HG02884 (cell line): ENCODE measurements at regions not wholly inside any gene's neighbourhood (a gene's known extent, or its start where the extent isn't known, plus 50 kb on each side); places are given as distances from the start of the nearest gene placed in this dataset.

Source experiments
- ATAC-seq: cut with Tn5 transposase; IDR thresholded peaks from one replicate; pipeline ENCODE4 v1.9.1; 2021; ENCODE audit warnings: mild to moderate bottlenecking, moderate library complexity; ENCODE audit not compliant: unreplicated experiment

DNA sequence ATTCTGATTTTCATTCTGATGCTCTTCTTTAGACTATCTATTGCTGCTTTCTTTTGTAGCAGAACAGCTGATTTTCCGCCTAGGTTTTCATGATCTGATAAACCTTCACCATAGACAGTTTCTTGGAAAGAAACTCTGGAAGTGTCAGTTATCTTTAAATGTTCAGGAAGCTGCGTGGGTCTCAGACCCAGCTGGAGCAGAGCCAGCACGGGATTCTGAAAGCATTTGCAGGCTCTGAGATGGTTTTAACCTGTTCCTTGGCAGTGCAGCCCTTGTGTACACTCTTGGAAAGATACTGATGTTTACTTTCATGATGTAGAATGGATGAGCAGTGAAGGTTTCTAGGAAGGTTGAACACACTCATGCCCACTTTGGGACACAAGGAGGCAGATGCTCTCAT lies 178.0 kb upstream of the DMRT1 start:
- ATAC-seq: no peak

DNA sequence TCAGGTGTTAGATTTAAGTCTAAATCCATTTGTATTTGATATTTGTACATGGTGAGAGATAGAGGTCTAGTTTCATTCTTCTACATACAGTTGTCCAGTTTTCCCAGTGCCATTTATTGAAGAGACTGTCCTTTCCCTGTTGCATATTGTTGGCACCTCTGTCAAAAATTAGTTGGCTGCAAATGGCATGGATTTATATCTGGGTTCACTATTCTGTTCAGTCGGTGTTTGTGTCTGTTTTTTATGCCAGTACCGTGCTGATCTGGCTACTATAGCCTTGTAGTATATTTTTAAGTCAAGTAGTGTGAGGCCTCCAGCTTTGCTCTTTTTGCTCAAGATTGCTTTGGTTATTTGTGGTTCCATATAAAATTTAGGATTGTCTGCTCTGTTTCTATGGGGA lies 176.2 kb upstream of the DMRT1 start:
- no peak for ATAC-seq

DNA sequence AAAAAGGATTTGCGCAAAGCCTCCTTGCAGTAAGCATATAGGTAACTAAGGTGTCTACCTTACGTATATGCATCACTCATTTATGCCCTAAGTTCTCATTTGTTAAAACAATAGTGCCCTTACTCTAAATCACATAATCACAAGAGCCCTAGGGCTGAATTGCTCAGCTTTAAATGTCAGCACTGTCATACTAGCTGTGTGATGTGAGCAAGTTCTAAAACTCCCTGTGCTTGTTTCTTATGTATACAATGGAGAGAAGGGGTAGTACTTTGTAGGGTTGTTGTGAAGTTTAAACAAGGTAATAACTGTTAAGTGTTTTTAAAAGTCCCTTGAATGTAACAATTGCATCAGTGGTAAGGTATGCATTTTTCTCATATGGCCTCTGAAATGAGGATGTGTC lies 169.5 kb upstream of the DMRT1 start:
- ATAC-seq: no peak

DNA sequence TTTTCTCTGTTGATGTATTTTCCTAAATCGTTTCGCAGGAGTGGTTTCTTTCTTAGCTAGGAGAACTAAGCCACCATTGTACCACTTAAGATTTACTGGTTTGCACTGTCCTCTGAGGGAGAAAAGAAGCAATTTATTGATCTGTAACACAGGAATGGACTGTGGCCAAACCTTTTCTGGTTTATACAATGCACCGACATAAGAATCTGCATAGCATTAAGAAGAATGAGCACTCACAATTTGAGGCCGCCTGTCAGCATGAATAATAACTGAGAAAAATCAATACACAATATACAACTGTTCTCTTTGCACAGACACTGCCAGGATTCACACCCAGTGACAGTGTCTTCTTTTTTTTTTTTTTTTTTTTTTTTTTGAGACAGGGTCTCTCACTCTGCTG lies 168.6 kb upstream of the DMRT1 start:
- no peak for ATAC-seq

DNA sequence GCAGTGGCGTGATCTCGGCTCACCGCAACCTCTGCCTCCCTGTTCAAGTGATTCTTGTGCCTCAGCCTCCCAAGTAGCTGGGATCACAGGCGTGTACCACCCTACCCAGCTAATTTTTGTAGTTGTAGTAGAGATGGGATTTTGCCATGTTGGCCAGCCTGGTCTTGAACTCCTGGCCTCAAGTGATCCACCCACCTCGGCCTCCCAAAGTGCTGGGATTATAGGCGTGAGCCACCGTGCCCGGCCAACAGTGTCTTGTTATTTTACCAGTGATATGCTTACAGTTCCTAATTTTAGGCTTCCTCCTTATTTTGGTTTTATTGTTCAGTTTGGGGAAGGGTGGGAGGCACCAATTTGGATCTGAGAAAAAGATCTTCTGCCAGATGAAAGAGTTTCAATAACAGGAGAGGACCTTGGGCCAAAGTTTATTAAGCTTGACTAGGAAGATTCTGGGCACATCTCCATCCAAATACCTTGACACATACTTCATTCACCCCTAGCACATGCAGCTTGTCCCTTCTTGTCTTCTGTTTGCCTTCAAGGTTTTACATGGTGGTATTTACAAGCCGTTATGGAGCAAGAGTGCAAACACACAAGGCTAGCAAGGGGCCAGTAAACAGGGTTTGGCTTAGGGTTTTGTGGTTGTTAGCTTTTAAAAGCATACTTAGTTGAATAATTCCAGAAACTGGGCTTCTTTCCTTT lies 168.1 kb upstream of the DMRT1 start:
- no peak for ATAC-seq

DNA sequence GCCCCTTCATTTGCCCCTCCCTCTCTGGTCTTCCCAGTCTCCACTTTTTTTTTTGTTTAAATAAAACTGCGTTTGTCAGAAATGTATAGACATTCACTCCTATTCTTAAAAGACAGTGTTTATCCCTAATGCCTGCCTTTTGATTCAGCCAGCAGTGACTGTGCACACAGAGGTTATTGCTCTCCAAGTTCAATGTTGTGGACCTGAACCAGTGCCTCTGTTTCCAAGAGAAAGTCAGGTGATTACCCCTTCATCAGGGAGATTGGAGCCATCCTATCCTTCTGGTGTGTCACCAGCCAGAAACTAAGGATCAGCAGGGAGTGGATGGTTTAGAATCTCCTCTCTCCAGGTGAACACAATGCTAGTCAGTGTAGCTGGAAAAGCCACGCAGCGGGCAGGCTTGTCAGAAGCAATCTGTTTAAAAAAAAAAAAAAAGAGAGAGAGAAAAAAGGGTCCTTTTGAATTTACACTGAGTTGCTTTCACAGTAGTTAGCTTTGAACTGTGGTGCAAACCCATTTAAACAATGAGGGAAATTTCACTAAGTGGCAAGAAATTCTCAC lies 167.5 kb upstream of the DMRT1 start:
- ATAC-seq: no peak

DNA sequence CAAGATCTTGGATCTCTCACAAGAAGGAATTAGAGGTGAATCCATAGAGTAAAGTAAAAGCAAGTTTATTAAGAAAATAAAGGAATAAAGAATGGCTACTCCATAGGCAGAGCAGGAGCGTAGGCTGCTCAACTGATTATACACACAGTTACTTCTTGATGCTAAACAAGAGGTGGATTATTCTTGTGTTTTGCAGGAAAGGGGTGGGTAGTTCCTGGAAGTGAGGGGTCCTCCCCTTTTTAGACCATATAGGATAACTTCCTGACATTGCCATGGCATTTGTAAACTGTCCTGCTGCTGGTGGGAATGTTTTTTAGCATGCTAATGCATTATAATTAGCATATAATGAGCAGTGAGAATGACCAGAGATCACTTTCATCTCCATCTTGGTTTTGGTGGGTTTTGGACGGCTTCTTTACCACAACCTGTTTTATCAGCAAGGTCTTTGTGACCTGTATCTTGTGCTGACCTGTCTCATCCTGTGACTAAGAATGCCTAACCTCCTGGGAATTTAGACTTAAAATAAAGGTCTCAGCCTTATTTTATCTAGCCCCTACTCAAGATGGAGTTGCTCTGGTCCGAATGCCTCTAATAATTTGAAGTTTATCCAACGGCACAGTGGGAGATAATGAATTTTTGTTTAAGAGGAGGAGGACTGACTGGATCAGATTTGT lies 165.7 kb upstream of the DMRT1 start:
- ATAC-seq: no peak

DNA sequence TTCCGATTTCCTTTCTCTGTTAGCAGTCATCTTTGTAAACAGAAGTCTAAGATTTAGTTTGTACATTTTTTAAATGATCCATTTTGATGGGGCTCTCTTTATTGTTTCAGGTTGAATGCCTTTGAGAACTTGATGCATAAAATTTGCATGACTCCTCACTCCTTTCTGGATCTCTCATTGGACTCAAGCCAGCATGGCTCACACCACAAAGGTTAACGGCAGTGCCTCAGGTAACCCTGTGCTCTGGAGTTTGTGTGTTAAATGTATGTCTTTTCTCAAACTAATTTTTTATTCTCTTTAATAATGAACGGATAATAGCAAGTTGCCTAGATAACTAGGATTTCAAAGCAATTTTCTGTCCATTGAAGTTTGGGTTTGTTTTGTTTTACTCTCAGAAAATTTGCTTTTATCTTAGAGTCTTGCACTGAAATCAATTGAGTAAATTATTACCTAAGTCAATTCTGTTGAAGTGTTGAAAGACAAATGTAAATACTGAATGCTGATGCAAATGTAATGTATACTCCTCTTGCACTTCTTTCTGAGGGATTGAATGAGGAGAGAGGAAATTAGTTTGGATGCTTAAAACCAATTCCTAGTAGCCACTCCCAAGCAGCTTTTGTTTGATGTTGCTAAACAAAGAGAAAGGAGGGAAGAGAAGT lies 164.6 kb upstream of the DMRT1 start:
- ATAC-seq: no peak

DNA sequence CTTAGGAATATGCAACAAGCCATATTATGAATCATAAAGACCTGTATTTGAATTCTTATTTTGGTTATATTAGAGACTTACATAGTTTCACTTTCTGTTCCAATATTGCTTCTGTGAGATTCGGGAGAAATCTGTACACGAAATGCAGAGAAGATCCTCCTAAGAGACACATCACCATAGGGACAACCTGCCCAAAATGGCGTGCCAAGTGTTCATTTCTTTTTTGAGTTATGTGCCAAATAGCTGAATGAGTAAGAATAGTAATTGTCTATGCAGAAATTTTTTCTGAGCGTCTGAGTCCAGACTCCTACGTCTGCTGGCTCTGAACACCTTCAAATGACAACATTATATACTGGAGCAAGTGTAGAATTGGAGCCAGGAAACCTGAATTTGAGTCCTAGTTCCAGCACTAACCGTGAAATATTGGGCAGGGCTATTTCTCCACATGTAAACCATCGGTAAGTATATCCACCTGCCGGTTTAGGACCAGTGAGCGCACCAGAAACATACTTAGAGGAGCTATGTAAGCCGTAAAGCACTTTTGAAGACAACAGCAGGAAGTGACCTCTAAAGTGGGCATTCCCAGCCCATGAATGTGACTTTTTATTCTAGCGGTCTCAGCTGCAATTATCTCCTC lies 163.9 kb upstream of the DMRT1 start:
- ATAC-seq: no peak

DNA sequence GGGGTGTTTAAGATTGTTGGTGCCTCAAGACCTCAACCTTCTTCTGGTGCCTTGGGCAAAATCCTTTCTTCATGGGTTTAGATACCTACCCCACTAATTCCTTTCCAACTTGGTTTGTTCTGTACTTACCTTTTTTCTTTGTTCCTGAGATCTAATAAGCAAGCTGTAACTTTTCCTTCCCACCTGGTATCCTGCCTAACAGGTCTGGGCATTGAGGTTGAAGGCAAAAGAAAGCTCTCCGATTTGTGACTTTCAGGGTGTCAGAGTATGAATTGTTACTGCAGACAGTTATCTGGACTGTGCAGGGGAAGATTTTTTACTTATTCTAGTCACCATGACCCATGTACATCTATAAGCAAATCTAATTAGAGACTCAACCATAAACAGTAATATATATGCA lies 162.6 kb upstream of the DMRT1 start:
- ATAC-seq: no peak

DNA sequence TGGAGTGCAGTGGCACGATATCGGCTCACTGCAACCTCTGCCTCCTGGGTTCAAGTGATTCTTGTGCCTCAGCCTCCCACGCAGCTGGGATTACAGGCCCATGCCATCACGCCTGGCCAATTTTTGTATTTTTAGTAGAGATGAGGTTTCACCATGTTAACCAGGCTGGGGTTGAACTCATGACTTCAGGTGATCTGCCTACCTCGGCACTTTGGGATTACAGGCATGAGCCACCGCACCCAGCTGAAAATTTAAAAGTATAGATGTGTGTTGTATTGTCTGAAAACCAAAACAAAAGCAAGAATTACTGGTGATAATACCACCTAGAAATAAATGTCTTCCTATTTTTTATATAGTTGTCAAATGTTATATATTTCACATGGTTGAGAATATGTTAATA lies 162.0 kb upstream of the DMRT1 start:
- ATAC-seq: no peak

DNA sequence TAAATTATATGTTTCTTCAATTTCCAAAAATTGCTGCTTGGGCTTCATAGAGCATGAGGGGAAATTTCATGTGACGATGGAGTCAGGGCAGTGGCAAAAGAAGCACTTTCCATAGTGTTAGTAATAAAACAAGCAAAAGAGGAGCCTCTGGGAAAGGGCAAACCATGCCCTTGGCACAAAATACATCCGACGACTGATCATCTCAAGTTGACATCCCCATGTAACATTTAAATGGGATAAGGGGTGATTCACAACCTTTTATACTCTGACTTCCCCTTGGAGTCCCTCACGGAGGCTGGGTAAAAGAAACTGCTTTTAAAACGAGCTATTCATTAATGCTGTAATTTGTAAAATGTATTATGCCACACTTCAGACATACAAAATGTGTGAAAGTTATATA lies 161.4 kb upstream of the DMRT1 start:
- no peak for ATAC-seq

DNA sequence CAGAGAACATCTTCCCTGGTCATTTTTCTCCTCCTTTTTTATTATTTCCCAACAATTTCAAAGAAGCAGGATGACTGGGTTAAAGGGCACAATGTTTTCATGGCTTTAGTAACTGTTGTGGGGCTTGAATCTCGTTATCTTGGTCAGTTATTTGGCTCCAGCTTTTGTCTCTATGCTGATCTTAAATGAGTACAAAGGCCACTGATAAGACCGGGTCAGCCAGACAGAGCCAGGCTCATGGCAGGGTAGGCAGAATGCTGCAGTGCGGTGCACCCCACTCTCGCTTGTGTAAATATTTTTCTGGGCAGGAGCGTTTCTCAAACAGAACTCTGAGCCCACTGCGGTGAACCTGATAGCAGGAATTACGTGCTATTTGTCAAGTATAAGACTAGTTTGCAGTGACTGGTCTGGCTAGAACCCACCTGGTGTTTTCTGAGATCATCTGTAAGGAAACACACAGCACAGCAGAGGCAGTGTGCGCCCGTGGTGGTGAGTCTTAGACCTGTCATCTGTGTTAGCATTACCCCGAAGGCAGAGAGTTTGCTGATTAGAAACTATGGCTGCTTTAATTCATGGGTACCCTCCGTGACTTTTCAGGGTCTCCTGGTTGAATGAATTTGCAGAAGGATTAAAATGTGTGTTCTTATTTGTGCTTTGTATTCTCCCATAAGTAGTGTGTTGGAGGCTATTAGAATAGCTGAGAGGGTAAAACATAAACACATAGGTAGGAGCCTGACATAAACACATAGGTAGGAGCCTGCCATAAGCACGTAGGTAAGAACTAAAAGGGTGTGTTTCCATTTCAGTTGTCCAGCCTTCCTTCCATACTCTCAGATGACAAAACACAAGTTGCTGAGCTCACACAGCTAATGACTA lies 158.6 kb upstream of the DMRT1 start:
- no peak for ATAC-seq

DNA sequence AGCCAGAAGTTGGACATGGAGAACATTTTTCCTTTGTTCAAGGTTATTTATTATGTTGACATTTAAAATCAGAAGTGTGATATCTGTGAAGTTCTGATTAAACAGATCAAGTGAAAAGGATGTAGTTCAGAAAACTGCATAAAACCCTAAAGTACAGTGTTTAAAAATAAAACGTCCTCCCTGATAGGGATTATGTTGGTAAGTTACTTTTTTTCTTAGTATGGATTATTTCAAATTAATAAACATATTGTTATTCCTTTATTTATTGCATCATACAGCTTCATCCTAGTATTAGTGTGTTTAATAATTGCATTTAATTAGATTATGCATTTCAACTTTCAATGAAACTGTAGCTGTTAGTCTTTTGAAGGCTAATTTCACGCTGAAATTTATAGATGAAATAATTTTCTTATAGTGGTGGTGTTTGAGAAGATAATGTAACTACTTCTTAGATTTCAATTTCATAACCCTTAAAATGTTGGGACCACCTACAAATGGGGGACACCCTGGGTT lies 157.9 kb upstream of the DMRT1 start:
- ATAC-seq: no peak

DNA sequence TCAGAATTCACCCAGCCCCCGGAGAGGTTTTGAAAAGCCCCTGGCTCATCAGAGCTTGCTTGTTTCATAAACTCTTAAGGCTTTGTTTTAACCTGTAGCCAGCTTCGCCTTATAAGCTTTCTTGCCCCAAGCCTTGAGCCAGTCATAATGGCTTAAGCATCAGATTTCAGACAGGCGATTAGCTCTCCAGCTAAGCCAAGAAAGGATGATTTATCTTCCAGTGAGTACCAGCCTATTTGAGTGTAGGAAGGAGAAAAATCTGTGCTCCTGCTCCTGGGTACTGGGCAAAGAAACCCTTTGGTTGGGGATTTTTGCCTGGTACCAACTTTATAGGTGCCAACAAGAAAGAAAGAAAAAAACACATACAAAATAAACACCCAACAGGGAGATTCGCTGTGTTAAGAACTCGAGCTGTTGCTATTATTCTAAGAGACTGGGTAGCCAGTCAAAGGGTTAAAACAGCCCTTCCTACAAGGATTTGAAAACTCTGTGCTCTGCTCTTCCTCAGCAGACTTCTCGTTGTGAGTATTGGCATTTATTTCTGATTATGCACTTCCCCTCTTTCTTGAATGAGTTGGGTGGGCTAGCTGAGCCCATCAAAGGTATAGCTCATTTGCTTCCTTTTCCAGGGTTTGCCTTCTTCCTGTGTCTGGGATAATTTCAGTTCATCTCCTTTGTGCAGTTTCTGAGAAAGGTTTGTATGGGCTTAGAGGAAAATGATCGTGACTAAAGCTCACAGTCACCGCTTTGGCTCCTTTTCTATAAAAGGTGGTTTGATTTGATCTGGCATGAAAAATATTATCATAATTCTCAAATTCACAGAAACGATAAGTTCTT lies 157.2 kb upstream of the DMRT1 start:
- ATAC-seq: no peak

DNA sequence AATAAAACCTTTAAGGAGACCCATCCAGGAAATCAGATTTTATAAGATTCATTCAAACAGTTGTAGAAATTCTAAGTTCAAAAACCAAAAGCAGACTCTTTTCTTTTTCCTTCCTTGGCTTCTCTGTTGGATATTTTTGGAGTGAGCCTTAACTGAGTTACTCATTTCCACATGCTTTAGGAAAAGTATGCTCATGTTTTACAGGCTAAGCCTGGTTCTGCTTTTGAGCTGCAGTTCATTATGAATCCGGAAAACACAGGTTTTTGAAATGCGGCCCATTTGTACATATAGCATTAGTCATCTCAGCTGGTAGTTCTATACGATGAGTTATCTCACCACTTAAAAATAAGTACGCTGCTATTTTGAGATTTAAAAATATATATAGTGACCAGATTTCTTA lies 156.6 kb upstream of the DMRT1 start:
- ATAC-seq: no peak

DNA sequence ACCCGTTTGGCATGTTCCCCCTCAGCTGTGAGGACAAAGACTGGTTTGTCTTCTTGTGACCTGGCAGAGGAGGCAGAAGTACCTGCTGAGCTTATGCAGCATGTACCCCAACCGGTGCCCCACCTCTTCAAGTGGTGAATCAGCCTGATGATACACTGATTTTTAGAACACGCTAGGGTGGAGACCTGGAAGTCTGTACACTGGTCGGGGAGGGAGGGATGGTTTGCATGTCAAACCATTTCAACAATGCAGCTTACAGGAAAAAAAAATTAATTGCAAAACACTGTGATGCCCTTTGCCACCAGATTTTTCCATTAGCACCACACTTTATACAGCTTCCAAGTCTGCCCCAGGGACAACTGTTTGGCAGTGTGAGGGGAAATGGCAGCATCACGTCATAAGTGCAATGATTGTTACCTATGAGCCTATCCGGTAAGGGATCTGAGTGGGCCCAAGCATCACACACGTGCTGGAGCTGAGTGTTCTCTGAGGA lies 155.1 kb upstream of the DMRT1 start:
- ATAC-seq: no peak

DNA sequence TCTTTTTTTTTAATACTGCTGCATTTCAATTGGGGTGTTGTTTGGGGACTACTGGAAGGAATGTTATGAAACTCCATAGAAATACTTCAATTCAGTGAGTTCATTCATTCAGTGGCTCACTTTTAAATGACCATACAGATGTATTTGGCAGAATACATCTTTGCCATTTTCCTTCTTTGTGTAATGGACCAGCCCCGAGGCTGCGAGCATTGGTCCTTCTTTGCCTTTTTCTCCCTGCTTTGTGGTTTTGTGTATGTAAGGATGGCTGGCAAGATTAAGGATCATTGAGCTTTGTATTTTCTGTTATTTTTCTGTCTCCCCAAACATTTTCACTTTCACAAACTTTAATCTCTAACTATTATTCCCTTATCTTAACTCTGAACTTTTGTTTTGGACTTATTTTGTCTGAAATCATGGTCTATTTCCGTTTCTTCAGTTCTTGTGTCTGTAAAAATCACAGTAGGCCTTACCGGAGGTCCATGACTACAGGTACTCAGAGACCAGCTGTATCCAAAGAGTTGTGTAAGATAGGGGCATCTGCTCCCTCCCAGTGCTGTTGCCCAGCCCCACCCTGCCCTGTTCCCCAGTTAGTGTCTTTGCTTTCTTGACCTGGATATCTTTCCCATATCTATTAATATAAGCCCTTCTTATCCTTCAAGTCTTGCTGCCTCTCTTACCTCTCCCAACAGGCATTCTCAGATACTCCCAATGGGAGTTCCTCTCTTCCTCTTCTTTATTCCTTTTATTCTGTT lies 154.3 kb upstream of the DMRT1 start:
- ATAC-seq: no peak

DNA sequence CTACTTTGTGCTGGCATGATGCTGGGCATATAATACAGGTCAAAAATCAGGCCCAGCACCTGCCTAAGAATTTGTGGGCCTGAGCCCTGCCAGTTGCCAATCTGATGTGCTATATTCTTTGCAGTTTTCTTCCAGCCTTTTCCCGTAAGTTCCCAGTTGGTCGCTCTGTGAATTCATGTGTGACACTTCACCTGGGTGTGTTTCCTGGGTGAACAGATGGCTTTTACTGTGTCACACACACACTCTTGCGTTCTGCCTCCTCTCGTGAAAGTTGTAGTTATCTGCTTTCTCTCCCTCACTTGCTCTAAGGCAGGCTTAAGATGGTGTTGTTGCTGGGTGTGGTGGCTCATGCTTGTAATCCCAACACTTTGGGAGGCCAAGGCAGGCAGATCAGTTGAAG lies 153.5 kb upstream of the DMRT1 start:
- ATAC-seq: no peak
